ENCODE measurements at regions not wholly inside any gene's neighbourhood (a gene's known extent, or its start where the extent isn't known, plus 50 kb on each side); places are given as distances from the start of the nearest gene placed in this dataset.

- H3K4me3 ChIP-seq (ENCODE audit: low read length): no peak overlapping the region
- no peak for TF ChIP-seq CTCF (conservative IDR thresholded peaks at IDR 0.05; ENCODE audit: low read depth, low read length)
- DNase-seq (ENCODE audit: low read depth): no peak
These were observed 171.6 kb upstream of the CEP162 start for GRCh38 chr6:84399003-84399402.

- H3K4me3 ChIP-seq (ENCODE audit: low read length): no peak overlapping the region
- DNase-seq (ENCODE audit: low read depth): no peak
- TF ChIP-seq CTCF (conservative IDR thresholded peaks at IDR 0.05; ENCODE audit: low read depth, low read length): no peak
These were observed 164.8 kb upstream of the CEP162 start for GRCh38 chr6:84392261-84392660.

GRCh38 chr6:84390851-84391250, 163.4 kb upstream of the CEP162 start:
- no peak overlapping the region for H3K4me3 ChIP-seq (ENCODE audit: low read length)
- TF ChIP-seq CTCF (conservative IDR thresholded peaks at IDR 0.05; ENCODE audit: low read depth, low read length): no peak
- no peak for DNase-seq (ENCODE audit: low read depth)

- no peak for DNase-seq (ENCODE audit: low read depth)
- TF ChIP-seq CTCF (conservative IDR thresholded peaks at IDR 0.05; ENCODE audit: low read depth, low read length): no peak
These were observed 162.9 kb upstream of the CEP162 start for GRCh38 chr6:84390334-84390733.

DNA sequence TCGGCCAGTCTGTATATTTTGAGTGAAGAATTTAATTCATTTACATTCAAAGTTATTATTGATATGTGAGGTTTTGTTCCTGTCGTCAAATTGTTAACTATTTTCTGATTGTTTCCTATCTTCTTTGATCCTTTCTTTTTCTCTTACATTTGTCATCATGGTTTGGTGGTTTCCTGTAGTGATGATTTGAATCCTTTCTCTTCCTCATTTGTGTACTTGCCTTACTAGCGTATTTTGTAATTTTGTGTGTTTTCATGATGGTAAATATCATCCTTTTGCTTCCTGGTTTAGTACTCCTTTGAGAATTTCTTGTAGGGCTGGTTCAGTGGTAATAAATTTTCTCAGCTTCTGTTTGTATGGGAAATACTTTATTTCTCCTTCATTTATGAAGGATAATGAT, 151.7 kb upstream of the CEP162 start:
- no peak for TF ChIP-seq CTCF (conservative IDR thresholded peaks at IDR 0.05; ENCODE audit: low read depth, low read length)
- DNase-seq (ENCODE audit: low read depth): no peak
- H3K4me3 ChIP-seq (ENCODE audit: low read length): no peak overlapping the region

More at GRCh38 chr6:84390334-84390733, 162.9 kb upstream of the CEP162 start:
- no peak overlapping the region for H3K4me3 ChIP-seq (ENCODE audit: low read length)

DNA sequence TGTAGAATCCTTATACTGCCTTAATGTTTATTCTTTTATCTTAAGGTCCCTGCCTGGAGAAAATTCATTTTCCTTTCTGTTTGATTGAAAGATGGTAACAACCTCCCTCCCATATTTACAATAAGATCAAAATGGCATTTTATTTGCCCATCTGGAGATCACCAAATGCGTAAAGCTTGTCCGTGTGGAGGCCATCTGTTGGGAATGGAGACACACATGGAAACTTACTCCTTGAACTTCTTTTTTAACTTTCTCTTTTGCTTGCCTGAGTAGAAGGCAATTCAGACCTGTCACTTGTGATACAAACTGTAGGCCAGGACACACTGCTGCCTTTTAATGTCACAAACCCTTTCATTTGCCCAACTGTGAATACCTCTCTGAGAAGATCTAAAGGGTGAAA, 144.8 kb upstream of the CEP162 start:
- DNase-seq (ENCODE audit: low read depth): no peak
- no peak overlapping the region for H3K4me3 ChIP-seq (ENCODE audit: low read length)
- no peak for TF ChIP-seq CTCF (conservative IDR thresholded peaks at IDR 0.05; ENCODE audit: low read depth, low read length)

GRCh38 chr6:84371681-84372080, 144.2 kb upstream of the CEP162 start:
- no peak for DNase-seq (ENCODE audit: low read depth)
- no peak overlapping the region for H3K4me3 ChIP-seq (ENCODE audit: low read length)
- no peak for TF ChIP-seq CTCF (conservative IDR thresholded peaks at IDR 0.05; ENCODE audit: low read depth, low read length)

Data from retinal pigment epithelial cell (primary cell).